GM23248 (cell line): ENCODE measurements at regions not wholly inside any gene's neighbourhood (a gene's known extent, or its start where the extent isn't known, plus 50 kb on each side); places are given as distances from the start of the nearest gene placed in this dataset.

Experiments
- EZH2 ChIP-seq: fragments of 200-600 bp; sonication (generic); IDR thresholded peaks from 2 replicates; pipeline ENCODE4 v1.6.1; 2018; ENCODE audit warnings: antibody characterized with exemption, mild to moderate bottlenecking; ENCODE audit not compliant: insufficient read depth, poor library complexity, severe bottlenecking
- EZH2phosphoT487 ChIP-seq: fragments of 200-600 bp; sonication (generic); IDR thresholded peaks from 2 replicates; pipeline ENCODE4 v1.6.1; 2018; ENCODE audit warnings: antibody characterized with exemption, moderate library complexity, mild to moderate bottlenecking, low read depth; ENCODE audit not compliant: insufficient read depth

DNA sequence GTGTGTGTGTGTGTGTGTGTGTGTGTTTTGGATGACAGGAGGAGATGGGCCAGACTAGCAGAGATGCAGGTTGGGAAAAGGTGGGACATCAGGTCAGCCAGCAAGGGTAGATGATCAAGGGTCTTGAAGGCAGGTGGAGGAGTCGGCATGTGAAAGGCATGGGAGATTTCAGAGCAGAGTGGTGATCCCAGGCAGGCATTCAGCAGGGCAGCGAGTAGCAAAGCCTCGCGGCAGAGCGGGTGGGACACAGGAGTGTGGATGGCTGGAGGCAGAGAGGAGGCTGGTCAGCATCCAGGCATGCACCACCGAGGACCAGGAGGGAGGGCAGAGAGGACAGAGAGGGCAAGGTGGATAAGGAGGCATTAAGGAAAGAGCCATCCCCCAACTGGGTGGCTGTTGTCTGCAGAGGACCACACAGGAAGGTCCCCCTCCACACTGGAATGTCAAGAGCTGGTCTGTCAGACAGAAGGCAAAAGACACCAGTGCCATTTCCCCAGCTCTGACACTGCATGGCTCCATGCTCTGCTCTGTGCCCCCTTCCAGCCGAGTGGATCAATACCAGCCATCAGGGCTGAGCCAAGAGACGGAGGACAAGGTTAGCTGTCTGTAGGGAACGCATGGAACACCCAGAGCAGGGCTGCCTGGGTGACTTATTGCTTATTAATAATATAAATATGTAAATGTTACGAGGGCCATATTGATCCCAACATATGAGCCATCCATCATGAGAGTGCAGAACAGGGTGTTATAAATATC is 74.8 kb upstream of the RPL38 start:
- TF ChIP-seq EZH2phosphoT487: no peak
- TF ChIP-seq EZH2: no peak
